ENCODE measurements at regions not wholly inside any gene's neighbourhood (a gene's known extent, or its start where the extent isn't known, plus 50 kb on each side); places are given as distances from the start of the nearest gene placed in this dataset.

GRCh38 chr9:24381205-24381604 is 164.5 kb downstream of the IZUMO3 start:
- H3K4me1 Mint-ChIP-seq, result no peaks in the 10 kb centered on the region
- no peaks in the 10 kb centered on the region for H4K20me1 ChIP-seq (ENCODE audit: low read depth)
- no peak overlapping the region for H3K27ac Mint-ChIP-seq
- no peaks in the 10 kb centered on the region for H3K36me3 Mint-ChIP-seq
- H3F3A ChIP-seq (ENCODE audit: low read depth), result no peaks in the 10 kb centered on the region
- no peaks in the 10 kb centered on the region for H3K27me3 Mint-ChIP-seq (ENCODE audit: insufficient read depth, low read depth)
- H3K4me2 ChIP-seq, result no peak overlapping the region
- no peaks in the 10 kb centered on the region for H3K9me3 ChIP-seq (ENCODE audit: low read depth)
- H3K9me3 Mint-ChIP-seq, result no peaks in the 10 kb centered on the region
- no peaks in the 10 kb centered on the region for H3K4me1 ChIP-seq
- H2AFZ ChIP-seq (replicated peaks), result no peak overlapping the region
- no peak for DNase-seq (ENCODE audit: low spot score)
- no peak overlapping the region for H3K4me3 Mint-ChIP-seq
- no peak overlapping the region for H3K27ac ChIP-seq
- TF ChIP-seq CTCF (IDR thresholded peaks at IDR 0.05) (no peak), EZH2 (IDR thresholded peaks at IDR 0.05) (no peak)
- no peak overlapping the region for H3K4me3 ChIP-seq
- H3K9ac ChIP-seq, result no peak overlapping the region
- H3K36me3 ChIP-seq, result no peaks in the 10 kb centered on the region
- no peaks in the 10 kb centered on the region for H3K27me3 ChIP-seq
- no peaks in the 10 kb centered on the region for H3K79me2 ChIP-seq (ENCODE audit: low read depth)

GRCh38 chr9:24359046-24359445 is 186.7 kb downstream of the IZUMO3 start:
- Mint-ChIP-seq H3K4me3 (no peak overlapping the region), H3K36me3 (no peaks in the 10 kb centered on the region), H3K4me1 (no peaks in the 10 kb centered on the region), H3K27ac (no peak overlapping the region), H3K9me3 (peaks cover 11% of the 10 kb centered on the region), H3K27me3 (ENCODE audit: insufficient read depth, low read depth) (peaks cover 3% of the 10 kb centered on the region)
- Histone ChIP-seq H3K9me3 (ENCODE audit: low read depth) (no peaks in the 10 kb centered on the region), H4K20me1 (ENCODE audit: low read depth) (no peaks in the 10 kb centered on the region), H3K4me2 (no peak overlapping the region), H2AFZ (replicated peaks) (no peak overlapping the region), H3K36me3 (no peaks in the 10 kb centered on the region), H3K27ac (no peak overlapping the region), H3F3A (ENCODE audit: low read depth) (no peaks in the 10 kb centered on the region), H3K9ac (no peak overlapping the region), H3K4me1 (no peaks in the 10 kb centered on the region), H3K4me3 (no peak overlapping the region), H3K79me2 (ENCODE audit: low read depth) (no peaks in the 10 kb centered on the region), H3K27me3 (no peaks in the 10 kb centered on the region)
- no peak for DNase-seq (ENCODE audit: low spot score)
- no peak for TF ChIP-seq EZH2phosphoT487 (IDR thresholded peaks at IDR 0.05)
- TF ChIP-seq EZH2 (IDR thresholded peaks at IDR 0.05), result no peak

- H3K9ac ChIP-seq, result no peak overlapping the region
- no peak overlapping the region for H3K27ac Mint-ChIP-seq
- H3K79me2 ChIP-seq (ENCODE audit: low read depth), result no peaks in the 10 kb centered on the region
- H3K4me2 ChIP-seq, result no peak overlapping the region
- H3K9me3 Mint-ChIP-seq, result peaks cover 6% of the 10 kb centered on the region
- no peaks in the 10 kb centered on the region for H3K36me3 ChIP-seq
- no peaks in the 10 kb centered on the region for H3K27me3 ChIP-seq
- DNase-seq (ENCODE audit: low spot score), result no peak
- H3K36me3 Mint-ChIP-seq, result no peaks in the 10 kb centered on the region
- H2AFZ ChIP-seq (replicated peaks), result no peak overlapping the region
- H3F3A ChIP-seq (ENCODE audit: low read depth), result no peaks in the 10 kb centered on the region
- TF ChIP-seq EZH2phosphoT487 (IDR thresholded peaks at IDR 0.05), result no peak
- no peak for TF ChIP-seq EZH2 (IDR thresholded peaks at IDR 0.05)
- no peaks in the 10 kb centered on the region for H3K4me1 ChIP-seq
- no peaks in the 10 kb centered on the region for H3K9me3 ChIP-seq (ENCODE audit: low read depth)
- no peaks in the 10 kb centered on the region for H4K20me1 ChIP-seq (ENCODE audit: low read depth)
- no peak overlapping the region for H3K27ac ChIP-seq
- H3K27me3 Mint-ChIP-seq (ENCODE audit: insufficient read depth, low read depth), result no peaks in the 10 kb centered on the region
- H3K4me3 ChIP-seq, result no peak overlapping the region
- H3K4me1 Mint-ChIP-seq, result peaks cover 7% of the 10 kb centered on the region
- H3K4me3 Mint-ChIP-seq, result no peak overlapping the region
Observed at GRCh38 chr9:24351973-24352372, 193.7 kb downstream of the IZUMO3 start.

GRCh38 chr9:24351258-24351657 is 194.4 kb downstream of the IZUMO3 start:
- Mint-ChIP-seq H3K27me3 (ENCODE audit: insufficient read depth, low read depth) (no peaks in the 10 kb centered on the region), H3K27ac (no peak overlapping the region), H3K9me3 (peaks cover 6% of the 10 kb centered on the region), H3K36me3 (no peaks in the 10 kb centered on the region), H3K4me3 (no peak overlapping the region), H3K4me1 (peaks cover 7% of the 10 kb centered on the region)
- TF ChIP-seq EZH2phosphoT487 (IDR thresholded peaks at IDR 0.05) (no peak), EZH2 (IDR thresholded peaks at IDR 0.05) (no peak), CTCF (IDR thresholded peaks at IDR 0.05) (no peak)
- H3K27me3 ChIP-seq, result no peaks in the 10 kb centered on the region
- H3F3A ChIP-seq (ENCODE audit: low read depth), result no peaks in the 10 kb centered on the region
- H4K20me1 ChIP-seq (ENCODE audit: low read depth), result no peaks in the 10 kb centered on the region
- H3K9ac ChIP-seq, result no peak overlapping the region
- no peaks in the 10 kb centered on the region for H3K79me2 ChIP-seq (ENCODE audit: low read depth)
- no peaks in the 10 kb centered on the region for H3K4me1 ChIP-seq
- peak overlapping the region; percentile 34 for H2AFZ ChIP-seq (replicated peaks)
- H3K9me3 ChIP-seq (ENCODE audit: low read depth), result no peaks in the 10 kb centered on the region
- H3K27ac ChIP-seq, result no peak overlapping the region
- no peak overlapping the region for H3K4me3 ChIP-seq
- no peak overlapping the region for H3K4me2 ChIP-seq
- no peak for DNase-seq (ENCODE audit: low spot score)
- H3K36me3 ChIP-seq, result no peaks in the 10 kb centered on the region

All from neural progenitor cell (in vitro differentiated cells).